ENCODE measurements at regions not wholly inside any gene's neighbourhood (a gene's known extent, or its start where the extent isn't known, plus 50 kb on each side); places are given as distances from the start of the nearest gene placed in this dataset.
"Not testable (repeated sequence)": the region's sequence is repeated elsewhere in the genome, so short reads cannot be mapped to it uniquely, and the experiment has no call there.

GRCh38 chr5:57394421-57395210 is 88.0 kb downstream of the ACTBL2 start:
- no peak for DNase-seq

- no peak for DNase-seq
Observed at GRCh38 chr5:57386958-57387357, 95.7 kb downstream of the ACTBL2 start.

- DNase-seq: no peak
Observed at GRCh38 chr5:57383093-57383861, 99.3 kb downstream of the ACTBL2 start.

GRCh38 chr5:57382655-57383054 is 100.0 kb downstream of the ACTBL2 start:
- DNase-seq: no peak

- no peak for DNase-seq
Observed at GRCh38 chr5:57370376-57370775, 112.2 kb downstream of the ACTBL2 start.

- no peak for DNase-seq
Observed at GRCh38 chr5:57368010-57368409, 114.6 kb downstream of the ACTBL2 start.

- DNase-seq: no peak
Observed at GRCh38 chr5:57366744-57367143, 115.9 kb downstream of the ACTBL2 start.

- no peak for DNase-seq
Observed at GRCh38 chr5:57362951-57363350, 119.7 kb downstream of the ACTBL2 start.

- DNase-seq: no peak
Observed at GRCh38 chr5:57360871-57361270, 121.7 kb downstream of the ACTBL2 start.

- DNase-seq: no peak
Observed at GRCh38 chr5:57358796-57359592, 123.6 kb downstream of the ACTBL2 start.

GRCh38 chr5:57356850-57357249 is 125.8 kb downstream of the ACTBL2 start:
- not testable (repeated sequence) for DNase-seq

GRCh38 chr5:57349214-57349613 is 133.4 kb downstream of the ACTBL2 start:
- no peak for DNase-seq

- no peak for DNase-seq
Observed at GRCh38 chr5:57348376-57349140, 134.1 kb downstream of the ACTBL2 start.

GRCh38 chr5:57346328-57346727 is 136.3 kb downstream of the ACTBL2 start:
- no peak for DNase-seq

- no peak for DNase-seq
Observed at GRCh38 chr5:57341380-57341979, 141.1 kb downstream of the ACTBL2 start.

GRCh38 chr5:57340681-57341080 is 141.9 kb downstream of the ACTBL2 start:
- DNase-seq: no peak

- DNase-seq: no peak
Observed at GRCh38 chr5:57339521-57339920, 143.1 kb downstream of the ACTBL2 start.

- DNase-seq: no peak
Observed at GRCh38 chr5:57338868-57339340, 143.7 kb downstream of the ACTBL2 start.

GRCh38 chr5:57338068-57338867 is 144.3 kb downstream of the ACTBL2 start:
- no peak for DNase-seq

- DNase-seq: no peak
Observed at GRCh38 chr5:57335092-57335660, 147.4 kb downstream of the ACTBL2 start.

GRCh38 chr5:57334475-57334874 is 148.1 kb downstream of the ACTBL2 start:
- DNase-seq: no peak

All from GOT3 (cell line).